SU-DHL-6 (cell line): ENCODE measurements at regions not wholly inside any gene's neighbourhood (a gene's known extent, or its start where the extent isn't known, plus 50 kb on each side); places are given as distances from the start of the nearest gene placed in this dataset.

ENCODE experiments used
- EZH2phosphoT487 ChIP-seq: fragments of 200-600 bp; sonication (generic), shearing (Covaris generic); conservative IDR thresholded peaks from 2 replicates; pipeline ENCODE4 v1.6.1; 2018; ENCODE audit warnings: mild to moderate bottlenecking, antibody characterized with exemption, low read length, moderate library complexity, mixed read lengths
- TF ChIP-seq, protein P1 (sequence below): fragments of 200-600 bp; sonication (generic); IDR thresholded peaks from one replicate; pipeline ENCODE4 v1.5.1; 2017; ENCODE audit warnings: antibody characterized with exemption, mild to moderate bottlenecking, low read length, moderate library complexity; ENCODE audit not compliant: insufficient read depth, poor library complexity, severe bottlenecking

DNA sequence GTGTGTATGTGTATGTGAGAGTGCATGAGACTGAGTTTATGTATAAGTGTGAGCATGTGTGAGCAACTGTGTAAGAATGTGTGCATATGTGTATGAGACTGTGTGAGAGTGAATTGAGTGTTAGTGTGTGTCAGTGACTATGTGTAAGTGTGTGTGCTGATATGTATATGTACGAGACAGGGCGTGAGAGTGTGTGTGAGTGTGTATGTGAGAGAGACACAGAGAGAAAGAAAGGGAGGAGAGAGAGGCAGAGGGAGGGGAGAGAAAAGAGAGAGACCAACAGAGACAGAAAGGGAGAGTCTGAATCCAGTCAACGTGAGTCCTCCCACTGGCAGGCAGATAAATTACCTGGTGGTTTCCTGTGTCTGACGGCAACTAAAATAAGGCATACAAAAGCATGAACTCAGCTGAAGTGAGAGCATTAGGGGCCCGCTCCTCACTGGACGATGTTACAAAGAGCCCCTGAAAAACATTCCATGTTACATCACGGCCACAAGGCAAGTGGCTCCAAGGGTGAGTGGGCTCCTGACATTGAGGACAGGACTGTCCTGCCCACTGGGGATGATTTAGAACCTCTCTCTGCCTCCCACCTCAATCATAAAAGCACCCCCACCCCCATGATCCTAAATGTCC lies 66.6 kb upstream of the TIAM1 start:
- TF ChIP-seq, protein P1, sequence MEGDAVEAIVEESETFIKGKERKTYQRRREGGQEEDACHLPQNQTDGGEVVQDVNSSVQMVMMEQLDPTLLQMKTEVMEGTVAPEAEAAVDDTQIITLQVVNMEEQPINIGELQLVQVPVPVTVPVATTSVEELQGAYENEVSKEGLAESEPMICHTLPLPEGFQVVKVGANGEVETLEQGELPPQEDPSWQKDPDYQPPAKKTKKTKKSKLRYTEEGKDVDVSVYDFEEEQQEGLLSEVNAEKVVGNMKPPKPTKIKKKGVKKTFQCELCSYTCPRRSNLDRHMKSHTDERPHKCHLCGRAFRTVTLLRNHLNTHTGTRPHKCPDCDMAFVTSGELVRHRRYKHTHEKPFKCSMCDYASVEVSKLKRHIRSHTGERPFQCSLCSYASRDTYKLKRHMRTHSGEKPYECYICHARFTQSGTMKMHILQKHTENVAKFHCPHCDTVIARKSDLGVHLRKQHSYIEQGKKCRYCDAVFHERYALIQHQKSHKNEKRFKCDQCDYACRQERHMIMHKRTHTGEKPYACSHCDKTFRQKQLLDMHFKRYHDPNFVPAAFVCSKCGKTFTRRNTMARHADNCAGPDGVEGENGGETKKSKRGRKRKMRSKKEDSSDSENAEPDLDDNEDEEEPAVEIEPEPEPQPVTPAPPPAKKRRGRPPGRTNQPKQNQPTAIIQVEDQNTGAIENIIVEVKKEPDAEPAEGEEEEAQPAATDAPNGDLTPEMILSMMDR, result no peak
- TF ChIP-seq EZH2phosphoT487, result no peak
